ENCODE measurements at regions not wholly inside any gene's neighbourhood (a gene's known extent, or its start where the extent isn't known, plus 50 kb on each side); places are given as distances from the start of the nearest gene placed in this dataset.

GRCh38 chr13:97758317-97758716 lies 195.2 kb upstream of the IPO5 start:
- H3K9me3 Mint-ChIP-seq: no peaks in the 10 kb centered on the region
- TF ChIP-seq, protein P1, sequence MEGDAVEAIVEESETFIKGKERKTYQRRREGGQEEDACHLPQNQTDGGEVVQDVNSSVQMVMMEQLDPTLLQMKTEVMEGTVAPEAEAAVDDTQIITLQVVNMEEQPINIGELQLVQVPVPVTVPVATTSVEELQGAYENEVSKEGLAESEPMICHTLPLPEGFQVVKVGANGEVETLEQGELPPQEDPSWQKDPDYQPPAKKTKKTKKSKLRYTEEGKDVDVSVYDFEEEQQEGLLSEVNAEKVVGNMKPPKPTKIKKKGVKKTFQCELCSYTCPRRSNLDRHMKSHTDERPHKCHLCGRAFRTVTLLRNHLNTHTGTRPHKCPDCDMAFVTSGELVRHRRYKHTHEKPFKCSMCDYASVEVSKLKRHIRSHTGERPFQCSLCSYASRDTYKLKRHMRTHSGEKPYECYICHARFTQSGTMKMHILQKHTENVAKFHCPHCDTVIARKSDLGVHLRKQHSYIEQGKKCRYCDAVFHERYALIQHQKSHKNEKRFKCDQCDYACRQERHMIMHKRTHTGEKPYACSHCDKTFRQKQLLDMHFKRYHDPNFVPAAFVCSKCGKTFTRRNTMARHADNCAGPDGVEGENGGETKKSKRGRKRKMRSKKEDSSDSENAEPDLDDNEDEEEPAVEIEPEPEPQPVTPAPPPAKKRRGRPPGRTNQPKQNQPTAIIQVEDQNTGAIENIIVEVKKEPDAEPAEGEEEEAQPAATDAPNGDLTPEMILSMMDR (conservative IDR thresholded peaks at IDR 0.05): no peak
- Histone ChIP-seq H3K36me3 (ENCODE audit: control insufficient read depth, insufficient read depth, low read length) (no peaks in the 10 kb centered on the region), H3K27ac (ENCODE audit: low read depth, low read length) (no peak overlapping the region), H3K9me3 (ENCODE audit: control insufficient read depth, low read length) (no peaks in the 10 kb centered on the region), H3K4me1 (ENCODE audit: control insufficient read depth, insufficient read depth, low read length) (no peaks in the 10 kb centered on the region), H3K27me3 (ENCODE audit: control insufficient read depth, insufficient read depth, low read length, poor library complexity, severe bottlenecking) (no peaks in the 10 kb centered on the region), H3K9ac (ENCODE audit: extremely low read depth, low read length, poor library complexity, severe bottlenecking) (no peak overlapping the region), H3K4me3 (ENCODE audit: low read length) (no peak overlapping the region)
- peaks cover 2% of the 10 kb centered on the region for H3K27me3 Mint-ChIP-seq (ENCODE audit: insufficient read depth)
- no peak overlapping the region for H3K27ac Mint-ChIP-seq
- no peak for DNase-seq
- 63 to 64% methylated on average over 3 of the region's 3 CpGs for WGBS, 2 experiments (ENCODE audit: insufficient coverage in 1 of 2, insufficient read length in 1 of 2)
- H3K4me1 Mint-ChIP-seq: no peaks in the 10 kb centered on the region
- H3K36me3 Mint-ChIP-seq (ENCODE audit: low read depth): no peaks in the 10 kb centered on the region
- no peak overlapping the region for H3K4me3 Mint-ChIP-seq

- Histone ChIP-seq H3K36me3 (ENCODE audit: control insufficient read depth, insufficient read depth, low read length) (no peaks in the 10 kb centered on the region), H3K27ac (ENCODE audit: low read depth, low read length) (no peak overlapping the region), H3K4me3 (ENCODE audit: low read length) (no peak overlapping the region), H3K4me1 (ENCODE audit: control insufficient read depth, insufficient read depth, low read length) (no peaks in the 10 kb centered on the region), H3K9me3 (ENCODE audit: control insufficient read depth, low read length) (no peaks in the 10 kb centered on the region), H3K9ac (ENCODE audit: extremely low read depth, low read length, poor library complexity, severe bottlenecking) (no peak overlapping the region), H3K27me3 (ENCODE audit: control insufficient read depth, insufficient read depth, low read length, poor library complexity, severe bottlenecking) (no peaks in the 10 kb centered on the region)
- Mint-ChIP-seq H3K36me3 (ENCODE audit: low read depth) (no peaks in the 10 kb centered on the region), H3K27ac (no peak overlapping the region), H3K9me3 (peaks cover 3% of the 10 kb centered on the region), H3K4me1 (no peaks in the 10 kb centered on the region), H3K4me3 (no peak overlapping the region), H3K27me3 (ENCODE audit: insufficient read depth) (no peaks in the 10 kb centered on the region)
- TF ChIP-seq, protein P1 (conservative IDR thresholded peaks at IDR 0.05): no peak
- no peak for DNase-seq
- WGBS, 2 experiments (ENCODE audit: insufficient coverage in 1 of 2, insufficient read length in 1 of 2): 70 to 94% methylated on average over 1 to 3 of the region's 3 CpGs
Measured at GRCh38 chr13:97761796-97762540, 191.5 kb upstream of the IPO5 start.

- TF ChIP-seq, protein P1 (conservative IDR thresholded peaks at IDR 0.05): no peak
- Histone ChIP-seq H3K27ac (ENCODE audit: low read depth, low read length) (no peak overlapping the region), H3K27me3 (ENCODE audit: control insufficient read depth, insufficient read depth, low read length, poor library complexity, severe bottlenecking) (no peaks in the 10 kb centered on the region), H3K9ac (ENCODE audit: extremely low read depth, low read length, poor library complexity, severe bottlenecking) (no peak overlapping the region), H3K4me3 (ENCODE audit: low read length) (no peak overlapping the region), H3K4me1 (ENCODE audit: control insufficient read depth, insufficient read depth, low read length) (no peaks in the 10 kb centered on the region), H3K9me3 (ENCODE audit: control insufficient read depth, low read length) (no peaks in the 10 kb centered on the region), H3K36me3 (ENCODE audit: control insufficient read depth, insufficient read depth, low read length) (no peaks in the 10 kb centered on the region)
- H3K36me3 Mint-ChIP-seq (ENCODE audit: low read depth): no peaks in the 10 kb centered on the region
- no peaks in the 10 kb centered on the region for H3K4me1 Mint-ChIP-seq
- peaks cover 3% of the 10 kb centered on the region for H3K9me3 Mint-ChIP-seq
- no peaks in the 10 kb centered on the region for H3K27me3 Mint-ChIP-seq (ENCODE audit: insufficient read depth)
- WGBS, 2 experiments (ENCODE audit: insufficient coverage in 1 of 2, insufficient read length in 1 of 2): 69 to 92% methylated on average over 1 of the region's 1 CpG
- H3K27ac Mint-ChIP-seq: no peak overlapping the region
- DNase-seq: no peak
- H3K4me3 Mint-ChIP-seq: no peak overlapping the region
Measured at GRCh38 chr13:97766749-97767148, 186.7 kb upstream of the IPO5 start.

Measured in endodermal cell (in vitro differentiated cells).